HCT116 (cell line): ENCODE measurements at regions not wholly inside any gene's neighbourhood (a gene's known extent, or its start where the extent isn't known, plus 50 kb on each side); places are given as distances from the start of the nearest gene placed in this dataset.
A peak's percentile ranks its signal among the peaks of the same experiment; 100 is the strongest.

Source experiments
- ATAC-seq: fragments of 200-7000 bp; cut with Tn5 transposase; 2 replicates; pipeline ENCODE4 v1.9.1; 2020; ENCODE audit warnings: mild to moderate bottlenecking, moderate library complexity
- BruUV-seq: library from RNA; stranded (reverse); fragments of 400-500 nt; replicated peaks from 2 replicates; lab custom pipeline; 2021; lab: Mats Ljungman, UMichigan
- CTCF ChIA-PET: fragments of 300-600 bp; sonication (Branson Sonifier 250); formaldehyde crosslinking; loops from one replicate; lab custom pipeline; 2021; ENCODE audit warnings: antibody characterized with exemption; lab: Charles Lee
- POLR2A ChIA-PET: fragments of 300-600, 350-600 bp; sonication (Branson Sonifier 250); formaldehyde crosslinking; loops from one replicate; lab custom pipeline; 2021; ENCODE audit warnings: antibody characterized with exemption; lab: Charles Lee
- RAD21 ChIA-PET, 2 experiments: fragments of 300-600 bp; sonication (Branson Sonifier 250); formaldehyde crosslinking; loops; one replicate each; lab custom pipeline; 2023; ENCODE audit warnings: low total read pairs in 2 of 2; ENCODE audit not compliant: uncharacterized antibody in 2 of 2, unreplicated experiment in 2 of 2, low non-redundant PET in 1 of 2; lab: Charles Lee
- DNase-seq: peaks from one replicate; pipeline ENCODE4 v3.0.0-alpha.2; 2010; ENCODE audit warnings: low read depth, low spot score
- H2AFZ ChIP-seq: fragments of 200-600 bp; shearing (Covaris generic), sonication (generic); 2 replicates; pipeline ENCODE4 v1.6.1; 2017; ENCODE audit warnings: low read depth, mixed run types, mixed read lengths, antibody characterized with exemption, low read length; ENCODE audit not compliant: poor library complexity, severe bottlenecking
- H3K27ac ChIP-seq: 2 replicates; pipeline ENCODE4 v1.5.1; 2012; ENCODE audit warnings: low read depth, low read length
- H3K27me3 ChIP-seq: fragments of 200-600 bp; sonication (generic); 2 replicates; pipeline ENCODE4 v1.6.1; 2016; ENCODE audit warnings: mixed run types, low read length, mixed read lengths; ENCODE audit not compliant: insufficient read depth
- H3K36me3 ChIP-seq, 2 experiments: fragments of 200-500 bp in 1 of 2; fragments of 200-600 bp in 1 of 2; sonication (Bioruptor generic) in 1 of 2; sonication (generic) in 1 of 2; 2 replicates each; pipeline versions ENCODE4 v1.5.1 to v1.6.1; 2014 to 2016; ENCODE audit warnings: low read length in 2 of 2, inconsistent platforms in 1 of 2, mixed read lengths in 1 of 2, mixed run types in 1 of 2; ENCODE audit not compliant: insufficient read depth in 2 of 2, control insufficient read depth in 1 of 2
- H3K4me1 ChIP-seq, 2 experiments: fragments of 200-600 bp in 1 of 2; sonication (generic) in 1 of 2; 2 replicates each; pipeline versions ENCODE4 v1.5.1 to v1.6.1; 2012 to 2017; ENCODE audit warnings: low read length in 2 of 2, inconsistent platforms in 1 of 2, mild to moderate bottlenecking in 1 of 2, mixed read lengths in 1 of 2, mixed run types in 1 of 2, moderate library complexity in 1 of 2; ENCODE audit not compliant: insufficient read depth in 2 of 2, control insufficient read depth in 1 of 2
- H3K4me2 ChIP-seq: fragments of 200-600 bp; sonication (generic); 2 replicates; pipeline ENCODE4 v1.6.1; 2017; ENCODE audit warnings: mixed run types, low read length, mixed read lengths
- H3K4me3 ChIP-seq, 2 experiments: fragments of 200-600 bp in 1 of 2; sonication (generic) in 1 of 2; replicated peaks in 1 of 2; 2 replicates each; pipeline ENCODE4 v1.5.1; 2011 to 2016; ENCODE audit warnings: low read length in 2 of 2, control low read depth in 1 of 2, low read depth in 1 of 2, mild to moderate bottlenecking in 1 of 2, mixed read lengths in 1 of 2, mixed run types in 1 of 2
- H3K79me2 ChIP-seq: fragments of 200-600 bp; sonication (generic); 2 replicates; pipeline ENCODE4 v1.6.1; 2017; ENCODE audit warnings: mild to moderate bottlenecking, mixed run types, low read length, moderate library complexity, mixed read lengths; ENCODE audit not compliant: insufficient read depth
- H3K9ac ChIP-seq: fragments of 200-600 bp; sonication (generic); 2 replicates; pipeline ENCODE4 v1.6.1; 2016; ENCODE audit warnings: low read length, mixed read lengths
- H3K9me2 ChIP-seq: fragments of 200-600 bp; sonication (generic), shearing (Covaris generic); 2 replicates; pipeline ENCODE4 v1.6.1; 2017; ENCODE audit warnings: mixed run types, mild to moderate bottlenecking, moderate library complexity; ENCODE audit not compliant: insufficient read depth
- H3K9me3 ChIP-seq, 2 experiments: fragments of 200-500 bp in 1 of 2; fragments of 200-600 bp in 1 of 2; sonication (Bioruptor generic) in 1 of 2; sonication (generic) in 1 of 2; 2 replicates each; pipeline ENCODE4 v1.6.1; 2014 to 2017; ENCODE audit warnings: low read length in 2 of 2, mixed read lengths in 2 of 2, inconsistent platforms in 1 of 2, low read depth in 1 of 2, mild to moderate bottlenecking in 1 of 2, mixed run types in 1 of 2, moderate library complexity in 1 of 2; ENCODE audit not compliant: control insufficient read depth in 1 of 2, insufficient read depth in 1 of 2
- H4K20me1 ChIP-seq: fragments of 200-600 bp; sonication (generic), shearing (Covaris generic); 2 replicates; pipeline ENCODE4 v1.6.1; 2017; ENCODE audit warnings: mixed run types, mild to moderate bottlenecking, moderate library complexity; ENCODE audit not compliant: insufficient read depth
- CBX3 ChIP-seq: IDR thresholded peaks from 2 replicates; pipeline ENCODE4 v1.6.1; 2012; ENCODE audit warnings: low read depth
- EZH2phosphoT487 ChIP-seq: fragments of 200-600 bp; IDR thresholded peaks from 2 replicates; pipeline ENCODE4 v1.6.1; 2018; ENCODE audit warnings: antibody characterized with exemption, borderline replicate concordance
- FOSL1 ChIP-seq: IDR thresholded peaks from 2 replicates; pipeline ENCODE4 v1.6.1; 2012; ENCODE audit warnings: low read depth
- POLR2A ChIP-seq: IDR thresholded peaks from 2 replicates; pipeline ENCODE4 v1.7.0; 2011; ENCODE audit warnings: borderline replicate concordance; ENCODE audit not compliant: insufficient read depth, insufficient read length; ENCODE audit errors: extremely low read depth
- RAD21 ChIP-seq: IDR thresholded peaks from 2 replicates; pipeline ENCODE4 v1.6.1; 2012; ENCODE audit warnings: low read depth, mild to moderate bottlenecking
- SP1 ChIP-seq: IDR thresholded peaks from 2 replicates; pipeline ENCODE4 v1.6.1; 2012; ENCODE audit warnings: low read depth
- SRF ChIP-seq: IDR thresholded peaks from 2 replicates; pipeline ENCODE4 v1.6.1; 2012; ENCODE audit warnings: low read depth
- TCF7L2 ChIP-seq: IDR thresholded peaks from 2 replicates; pipeline ENCODE4 v1.7.0; 2011; ENCODE audit warnings: borderline replicate concordance, inconsistent platforms; ENCODE audit not compliant: insufficient read depth, insufficient read length; ENCODE audit errors: extremely low read depth
- intact Hi-C: fragments of 100-400 bp; cut with micrococcal nuclease; formaldehyde crosslinking; loops from 2 replicates; pipeline ENCODE4 v1.10.0; 2022

DNA sequence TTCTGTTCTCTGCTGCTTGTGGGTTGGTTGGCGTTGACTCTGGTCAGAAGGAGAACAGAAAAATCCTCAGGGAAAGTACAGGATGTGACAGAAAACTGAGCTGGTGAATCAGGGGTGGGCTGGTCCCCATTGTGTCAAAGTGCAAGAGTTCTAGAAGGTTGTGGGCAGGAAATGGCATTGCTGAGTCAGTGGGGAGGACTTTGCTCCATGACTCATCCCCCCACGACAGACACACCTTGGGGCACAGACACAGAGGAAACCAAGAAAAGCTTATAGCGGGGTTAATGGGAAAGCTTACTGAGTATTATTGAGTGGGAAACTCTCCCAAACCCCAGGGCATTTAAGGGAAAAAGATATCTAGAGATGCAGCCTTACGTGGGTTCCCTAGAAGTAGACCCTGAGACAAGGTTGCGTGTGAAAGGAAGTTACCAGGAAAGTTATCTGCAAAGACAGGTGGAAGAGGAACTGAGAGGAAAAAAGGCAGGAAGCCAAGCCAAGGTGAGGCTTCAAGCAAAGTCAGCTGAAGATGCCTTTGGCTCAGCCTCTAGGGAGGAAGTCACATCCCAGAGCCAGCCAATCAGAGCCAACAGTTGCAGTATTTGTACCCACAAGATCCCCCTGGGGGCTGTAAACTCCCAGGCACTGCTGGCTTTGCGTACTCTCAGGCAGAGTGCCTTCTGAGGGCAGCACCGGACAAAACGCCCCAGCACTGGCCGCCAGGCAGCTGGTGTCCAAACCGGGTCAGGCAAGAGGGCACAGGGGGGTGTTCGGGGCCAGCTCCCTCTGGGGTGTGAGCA, 86.4 kb downstream of the FOXL1 start (continued):
- TF ChIP-seq TCF7L2 (peak; percentile 23), POLR2A (no peak), SP1 (peak; percentile 98), RAD21 (peak; percentile 49), SRF (peak; percentile 79; the same call in 1 of the 2 replicates)
- TF ChIP-seq, all 23 proteins: peak for 13

DNA sequence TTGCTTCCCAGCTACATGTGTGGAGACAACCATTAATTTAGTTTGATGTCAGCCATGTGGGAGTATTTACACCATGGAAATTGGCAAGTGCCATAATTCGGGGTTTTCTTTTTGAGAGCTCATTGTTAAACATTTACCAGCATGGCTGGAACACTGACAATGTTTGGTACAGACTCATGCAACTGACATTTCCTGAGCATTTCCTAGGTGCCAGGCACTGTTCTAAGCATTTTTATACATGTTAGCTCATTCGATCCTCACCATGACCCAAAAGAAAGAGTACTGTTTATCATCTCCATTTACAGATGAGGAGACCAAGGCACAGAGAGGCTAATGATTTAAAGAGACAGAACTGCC, 86.9 kb downstream of the FOXL1 start:
- ATAC-seq: no peak; the same call in 1 of the 2 replicates

More for the DNA sequence above, 86.9 kb downstream of the FOXL1 start:
- Histone ChIP-seq H3K9ac (peak overlapping the region; percentile 60), H3K79me2 (no peaks in the 10 kb centered on the region), H3K4me3 (peak overlapping the region; percentile 29 to 57), H3K27ac (peak overlapping the region; percentile 92), H3K4me1 (peaks cover 28 to 71% of the 10 kb centered on the region in 2 experiments), H3K9me3 (peaks cover 0 to 4% of the 10 kb centered on the region in 2 experiments; a peak in 1 of 4 replicates), H3K9me2 (no peaks in the 10 kb centered on the region), H3K4me2 (peak overlapping the region; percentile 94), H3K36me3 (no peaks in the 10 kb centered on the region), H4K20me1 (no peaks in the 10 kb centered on the region), H2AFZ (peak overlapping the region; percentile 0), H3K27me3 (no peaks in the 10 kb centered on the region)
- ChIA-PET POLR2A (interaction anchor here (1.1 to 1.6 kb wide), 3 partner anchors 11 to 89 kb away, joined by 3 to 9 read pairs (median 6); no protein-coding TSS in a partner anchor), RAD21 (no interaction called here), CTCF (interaction anchor here (1.2 to 1.4 kb wide), 3 partner anchors 90 to 412 kb away, joined by 4 to 6 read pairs (median 6); no protein-coding TSS in a partner anchor)
- 0 out of 2 replicates have a peak, but pooled peaks have one; percentile 10 for TF ChIP-seq CBX3
- TF ChIP-seq EZH2phosphoT487: no peak
- no peak for TF ChIP-seq FOSL1
- BruUV-seq: TSS peak; percentile 91
- intact Hi-C loops: loop anchor here (2.0 kb wide), 1 partner anchor 90 kb away; no protein-coding TSS in a partner anchor
- DNase-seq: no peak
